ENCODE measurements at regions not wholly inside any gene's neighbourhood (a gene's known extent, or its start where the extent isn't known, plus 50 kb on each side); places are given as distances from the start of the nearest gene placed in this dataset.
"Not testable (repeated sequence)": the region's sequence is repeated elsewhere in the genome, so short reads cannot be mapped to it uniquely, and the experiment has no call there.

DNA sequence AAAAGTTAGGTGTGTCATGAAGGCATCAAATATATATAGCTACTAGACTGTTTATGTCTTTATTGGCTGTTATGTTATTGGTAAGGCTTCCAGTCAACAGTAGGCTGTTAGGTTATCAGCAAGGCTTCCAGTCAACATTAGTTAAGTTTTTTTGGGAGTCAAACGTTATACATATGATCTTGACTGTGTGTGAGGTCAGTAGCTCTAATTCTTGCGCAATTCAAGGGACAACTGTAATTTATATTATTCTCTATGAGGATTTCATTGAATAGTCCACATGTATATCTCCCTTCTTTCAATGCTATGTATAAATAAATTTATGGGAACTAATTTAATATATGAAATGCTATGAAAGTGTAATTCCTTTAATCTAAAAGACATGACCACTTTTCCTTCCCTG lies 757.5 kb upstream of the TMEFF2 start:
- Histone ChIP-seq H3K9me3 (replicated peaks) (no peaks in the 10 kb centered on the region), H3K36me3 (no peaks in the 10 kb centered on the region), H3K27ac (no peak overlapping the region), H3K27me3 (replicated peaks) (no peaks in the 10 kb centered on the region), H3K4me1 (replicated peaks) (no peaks in the 10 kb centered on the region), H3K4me3 (no peak overlapping the region)
- DNase-seq (ENCODE audit: low read depth in 1 of 2, low spot score in 2 of 2), result no peak

DNA sequence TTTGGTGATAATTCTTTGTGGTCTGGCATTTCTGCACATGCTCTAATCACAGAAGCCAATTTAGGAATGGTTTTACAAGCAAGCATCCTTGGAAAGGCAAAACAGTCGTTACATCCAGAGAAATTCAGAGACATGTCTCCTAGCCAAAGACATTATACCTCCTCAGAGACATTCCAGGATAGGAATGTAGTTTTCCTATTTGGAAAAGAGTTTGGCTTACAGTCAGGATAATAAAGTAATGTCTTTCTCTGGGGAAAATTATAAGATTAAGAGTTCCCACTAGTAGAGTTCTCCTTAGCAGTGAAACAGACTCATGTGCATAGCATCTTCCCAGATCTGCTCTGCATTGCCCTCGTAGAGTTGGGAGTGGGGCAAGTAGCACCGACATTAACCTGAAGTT lies 753.6 kb upstream of the TMEFF2 start:
- no peaks in the 10 kb centered on the region for H3K27me3 ChIP-seq (replicated peaks)
- no peak overlapping the region for H3K4me3 ChIP-seq
- no peaks in the 10 kb centered on the region for H3K4me1 ChIP-seq (replicated peaks)
- no peaks in the 10 kb centered on the region for H3K9me3 ChIP-seq (replicated peaks)
- no peak for DNase-seq (ENCODE audit: low read depth in 1 of 2, low spot score in 2 of 2)
- no peaks in the 10 kb centered on the region for H3K36me3 ChIP-seq
- H3K27ac ChIP-seq, result no peak overlapping the region

DNA sequence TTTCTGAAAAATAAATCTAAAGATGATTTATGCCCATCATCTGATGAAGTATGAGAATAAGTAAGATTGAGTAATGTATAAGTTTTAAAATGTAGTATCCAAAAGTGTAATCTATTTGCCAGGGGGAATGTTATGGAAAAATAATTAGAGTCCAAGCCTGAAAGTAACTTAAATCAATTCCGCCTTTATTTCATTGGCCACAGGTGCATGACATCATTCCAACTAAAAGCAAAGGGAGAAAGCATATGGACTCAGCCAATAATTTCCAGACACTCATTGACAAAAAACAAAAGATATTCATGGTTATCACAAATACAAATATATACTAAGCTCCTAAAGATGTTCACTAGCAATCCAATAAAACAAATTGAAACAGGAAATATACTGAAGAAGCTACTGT lies 752.6 kb upstream of the TMEFF2 start:
- Histone ChIP-seq H3K27me3 (replicated peaks) (no peaks in the 10 kb centered on the region), H3K9me3 (replicated peaks) (no peaks in the 10 kb centered on the region), H3K4me3 (no peak overlapping the region), H3K4me1 (replicated peaks) (no peaks in the 10 kb centered on the region), H3K27ac (no peak overlapping the region), H3K36me3 (no peaks in the 10 kb centered on the region)
- DNase-seq (ENCODE audit: low read depth in 1 of 2, low spot score in 2 of 2), result no peak

DNA sequence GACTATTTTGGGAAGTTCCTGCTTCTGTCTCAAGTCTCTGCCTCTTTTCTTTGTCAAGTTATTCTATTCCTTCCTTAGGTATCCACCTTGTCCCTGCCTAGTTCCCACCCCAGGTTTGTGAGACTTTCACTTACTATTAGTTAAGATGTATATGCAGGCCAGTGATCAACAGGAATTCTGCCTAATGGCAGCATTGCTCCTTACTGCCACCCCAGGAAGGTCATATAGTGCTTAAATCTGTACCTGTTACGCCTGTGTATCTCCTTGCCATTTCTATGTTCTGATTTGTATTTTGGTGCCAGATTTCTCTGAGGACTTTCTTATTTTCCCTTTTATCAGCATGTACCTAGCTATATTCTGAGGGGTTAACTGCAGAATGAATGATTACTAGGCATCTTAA lies 746.0 kb upstream of the TMEFF2 start:
- no peak overlapping the region for H3K27ac ChIP-seq
- H3K27me3 ChIP-seq (replicated peaks), result no peaks in the 10 kb centered on the region
- no peak overlapping the region for H3K4me3 ChIP-seq
- H3K4me1 ChIP-seq (replicated peaks), result no peaks in the 10 kb centered on the region
- no peak for DNase-seq (ENCODE audit: low read depth in 1 of 2, low spot score in 2 of 2)
- no peaks in the 10 kb centered on the region for H3K36me3 ChIP-seq
- H3K9me3 ChIP-seq (replicated peaks), result no peaks in the 10 kb centered on the region; the same call in 1 of the 2 replicates

DNA sequence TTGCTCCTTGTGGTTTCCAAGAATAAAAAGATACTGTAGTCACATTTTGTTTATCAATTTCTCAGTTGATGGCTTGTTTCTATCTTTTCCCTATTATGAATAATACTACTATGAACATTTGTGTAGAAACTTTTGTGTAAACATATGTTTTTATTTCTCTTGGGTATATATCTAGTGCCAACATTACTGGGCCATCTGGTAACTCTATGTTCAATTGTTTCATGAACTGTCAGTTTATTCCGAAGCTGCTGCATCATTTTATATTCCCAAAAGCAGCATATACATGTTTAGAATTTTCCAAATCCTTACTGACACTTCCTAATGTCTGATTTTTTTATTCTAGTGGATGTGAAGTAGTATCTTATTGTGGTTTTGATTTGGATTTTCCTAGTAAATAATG lies 737.6 kb upstream of the TMEFF2 start:
- Histone ChIP-seq H3K4me1 (replicated peaks) (no peaks in the 10 kb centered on the region), H3K9me3 (replicated peaks) (no peaks in the 10 kb centered on the region; the same call in 1 of the 2 replicates), H3K27me3 (replicated peaks) (no peaks in the 10 kb centered on the region), H3K4me3 (no peak overlapping the region), H3K36me3 (no peaks in the 10 kb centered on the region), H3K27ac (no peak overlapping the region)
- no peak for DNase-seq (ENCODE audit: low read depth in 1 of 2, low spot score in 2 of 2)

DNA sequence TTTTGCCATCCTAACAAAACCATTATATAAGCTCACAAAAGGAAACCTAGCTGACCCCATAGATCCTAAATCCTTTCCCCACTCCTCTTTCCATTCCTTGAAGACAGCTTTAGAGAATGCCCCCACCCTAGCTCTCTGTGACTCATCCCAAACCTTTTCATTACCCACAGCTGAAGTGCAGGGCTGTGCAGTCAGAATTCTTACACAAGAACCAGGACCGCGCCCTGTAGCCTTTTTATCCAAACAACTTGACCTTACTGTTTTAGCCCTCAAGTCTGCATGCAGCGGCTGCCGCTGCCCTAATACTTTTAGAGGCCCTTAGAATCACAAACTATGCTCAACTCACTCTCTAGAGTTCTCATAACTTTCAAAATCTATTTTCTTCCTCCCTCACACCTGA lies 726.9 kb upstream of the TMEFF2 start:
- not testable (repeated sequence) for H3K27ac ChIP-seq; H3K27me3 ChIP-seq (replicated peaks); H3K4me1 ChIP-seq (replicated peaks); H3K36me3 ChIP-seq; DNase-seq (ENCODE audit: low read depth in 1 of 2, low spot score in 2 of 2); H3K4me3 ChIP-seq; H3K9me3 ChIP-seq (replicated peaks)

DNA sequence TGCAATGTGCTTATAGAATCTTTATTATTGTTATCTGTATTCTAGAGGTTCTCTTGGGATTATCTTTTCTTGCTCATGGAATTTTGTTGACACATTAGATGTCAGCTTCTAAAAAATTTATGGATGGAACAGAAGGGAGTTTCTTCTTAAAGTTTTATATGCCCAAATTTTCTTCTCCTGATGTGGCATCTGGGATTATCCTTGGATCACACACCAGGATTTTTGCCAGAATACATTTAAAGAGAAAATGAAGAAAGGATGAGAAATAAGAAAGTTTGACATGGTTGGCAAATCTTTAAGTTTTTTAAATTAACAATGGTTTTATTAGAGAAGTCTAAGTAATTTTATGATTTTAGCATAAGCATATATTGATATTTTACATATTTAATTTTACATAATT lies 706.7 kb upstream of the TMEFF2 start:
- DNase-seq (ENCODE audit: low read depth in 1 of 2, low spot score in 2 of 2), result no peak
- H3K27me3 ChIP-seq (replicated peaks), result no peaks in the 10 kb centered on the region
- no peaks in the 10 kb centered on the region for H3K4me1 ChIP-seq (replicated peaks)
- H3K27ac ChIP-seq, result no peak overlapping the region
- no peaks in the 10 kb centered on the region for H3K36me3 ChIP-seq
- no peaks in the 10 kb centered on the region for H3K9me3 ChIP-seq (replicated peaks)
- H3K4me3 ChIP-seq, result no peak overlapping the region

DNA sequence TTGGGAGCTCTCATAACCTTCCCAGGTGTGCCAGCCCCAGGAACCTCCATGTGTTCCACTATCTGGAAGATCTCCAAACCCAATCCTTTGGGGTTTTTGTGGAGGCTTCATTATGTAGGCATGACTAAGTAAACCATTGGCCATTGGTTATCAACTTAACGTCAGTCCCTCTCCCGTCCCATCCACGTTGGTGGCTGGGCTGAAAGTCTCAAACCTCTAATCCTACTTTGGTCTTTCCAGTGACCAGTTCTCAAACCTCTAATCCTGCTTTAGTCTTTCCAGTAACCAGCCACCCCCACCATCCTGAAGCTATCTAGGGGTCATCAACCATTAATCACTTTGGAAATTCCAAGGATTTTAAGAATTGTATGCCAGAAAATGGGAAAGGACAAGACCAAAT lies 704.7 kb upstream of the TMEFF2 start:
- H3K4me3 ChIP-seq, result no peak overlapping the region
- H3K4me1 ChIP-seq (replicated peaks), result no peaks in the 10 kb centered on the region
- no peaks in the 10 kb centered on the region for H3K36me3 ChIP-seq
- H3K27ac ChIP-seq, result no peak overlapping the region
- no peak for DNase-seq (ENCODE audit: low read depth in 1 of 2, low spot score in 2 of 2)
- no peaks in the 10 kb centered on the region for H3K27me3 ChIP-seq (replicated peaks)
- no peaks in the 10 kb centered on the region for H3K9me3 ChIP-seq (replicated peaks)

DNA sequence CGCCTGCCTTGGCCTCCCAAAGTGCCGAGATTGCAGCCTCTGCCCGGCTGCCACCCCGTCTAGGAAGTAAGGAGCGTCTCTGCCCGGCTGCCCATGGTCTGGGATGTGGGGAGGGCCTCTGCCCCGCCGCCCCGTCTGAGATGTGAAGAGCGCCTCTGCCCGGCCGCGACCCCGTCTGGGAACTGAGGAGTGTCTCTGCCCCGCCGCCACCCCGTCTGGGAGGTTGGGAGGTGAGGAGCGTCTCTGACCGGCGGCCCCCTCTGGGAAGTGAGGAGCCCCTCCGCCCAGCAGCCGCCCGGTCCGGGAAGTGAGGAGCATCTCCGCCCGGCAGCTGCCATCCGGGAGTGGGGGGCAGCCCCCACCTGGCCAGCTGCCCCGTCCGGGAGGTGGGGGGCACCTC lies 699.2 kb upstream of the TMEFF2 start:
- H3K27me3 ChIP-seq (replicated peaks); DNase-seq (ENCODE audit: low read depth in 1 of 2, low spot score in 2 of 2); H3K4me3 ChIP-seq; H3K4me1 ChIP-seq (replicated peaks); H3K36me3 ChIP-seq; H3K9me3 ChIP-seq (replicated peaks); H3K27ac ChIP-seq: not testable (repeated sequence)

DNA sequence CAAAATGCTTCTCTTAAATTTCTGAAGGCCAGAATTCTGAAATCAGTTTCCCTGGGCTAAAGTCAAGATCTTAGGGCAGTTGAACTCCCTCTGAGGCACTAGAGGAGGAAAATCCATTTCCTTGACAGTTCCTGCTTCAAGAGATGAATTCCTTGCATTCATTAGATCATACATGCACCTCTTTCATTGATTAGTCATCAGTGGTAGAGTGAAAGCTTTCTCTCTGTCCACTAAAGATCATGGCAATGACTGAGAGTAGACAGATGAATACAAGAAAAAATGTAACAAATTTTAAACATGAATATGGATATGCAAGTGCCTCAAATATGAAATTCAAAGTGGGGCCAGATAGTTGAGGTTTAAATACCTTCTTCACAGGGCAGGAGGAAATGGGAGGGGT lies 693.4 kb upstream of the TMEFF2 start:
- no peak for DNase-seq (ENCODE audit: low read depth in 1 of 2, low spot score in 2 of 2)
- Histone ChIP-seq H3K27me3 (replicated peaks) (no peaks in the 10 kb centered on the region), H3K4me3 (no peak overlapping the region), H3K9me3 (replicated peaks) (no peaks in the 10 kb centered on the region), H3K27ac (no peak overlapping the region), H3K36me3 (no peaks in the 10 kb centered on the region), H3K4me1 (replicated peaks) (no peaks in the 10 kb centered on the region)

DNA sequence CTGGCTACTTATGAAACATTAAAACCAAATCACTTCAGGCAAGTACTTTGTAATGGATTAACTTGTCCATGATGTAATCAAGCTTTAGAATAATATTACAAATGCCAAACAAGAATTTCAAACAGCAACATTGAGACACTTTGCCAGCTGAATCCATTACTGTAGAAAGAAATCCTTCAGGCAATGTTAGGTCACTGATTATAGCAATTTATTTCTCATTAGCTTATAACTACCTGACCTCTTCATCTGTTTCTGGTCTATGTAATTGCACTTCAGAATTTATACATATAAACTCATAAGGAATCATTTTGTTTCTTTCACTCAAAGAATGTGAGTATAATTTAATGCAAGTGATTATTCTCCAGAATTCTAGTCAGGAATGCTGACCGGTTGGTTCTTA lies 692.6 kb upstream of the TMEFF2 start:
- H3K4me3 ChIP-seq, result no peak overlapping the region
- H3K4me1 ChIP-seq (replicated peaks), result no peaks in the 10 kb centered on the region
- no peaks in the 10 kb centered on the region for H3K27me3 ChIP-seq (replicated peaks)
- no peaks in the 10 kb centered on the region for H3K9me3 ChIP-seq (replicated peaks)
- no peak for DNase-seq (ENCODE audit: low read depth in 1 of 2, low spot score in 2 of 2)
- H3K27ac ChIP-seq, result no peak overlapping the region
- no peaks in the 10 kb centered on the region for H3K36me3 ChIP-seq

DNA sequence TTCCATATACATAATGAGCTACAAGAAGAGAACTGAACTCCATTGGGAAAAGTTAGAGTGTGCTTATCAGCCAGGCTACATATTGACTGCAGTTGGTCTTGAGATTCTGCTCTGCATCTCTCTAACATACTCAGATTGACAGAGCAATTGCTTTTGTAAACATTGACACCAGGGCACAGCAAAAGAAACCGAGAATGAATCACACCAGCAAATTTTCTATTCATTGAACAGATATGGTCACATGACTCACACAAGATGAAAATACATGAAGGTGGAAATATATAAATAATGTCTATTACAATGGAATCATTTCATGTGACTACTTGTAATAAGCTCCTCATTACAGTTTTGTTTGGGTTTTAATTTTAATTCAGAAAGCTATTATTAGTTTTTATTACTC lies 691.9 kb upstream of the TMEFF2 start:
- Histone ChIP-seq H3K4me3 (no peak overlapping the region), H3K36me3 (no peaks in the 10 kb centered on the region), H3K9me3 (replicated peaks) (no peaks in the 10 kb centered on the region), H3K4me1 (replicated peaks) (no peaks in the 10 kb centered on the region), H3K27ac (no peak overlapping the region), H3K27me3 (replicated peaks) (no peaks in the 10 kb centered on the region)
- no peak for DNase-seq (ENCODE audit: low read depth in 1 of 2, low spot score in 2 of 2)

DNA sequence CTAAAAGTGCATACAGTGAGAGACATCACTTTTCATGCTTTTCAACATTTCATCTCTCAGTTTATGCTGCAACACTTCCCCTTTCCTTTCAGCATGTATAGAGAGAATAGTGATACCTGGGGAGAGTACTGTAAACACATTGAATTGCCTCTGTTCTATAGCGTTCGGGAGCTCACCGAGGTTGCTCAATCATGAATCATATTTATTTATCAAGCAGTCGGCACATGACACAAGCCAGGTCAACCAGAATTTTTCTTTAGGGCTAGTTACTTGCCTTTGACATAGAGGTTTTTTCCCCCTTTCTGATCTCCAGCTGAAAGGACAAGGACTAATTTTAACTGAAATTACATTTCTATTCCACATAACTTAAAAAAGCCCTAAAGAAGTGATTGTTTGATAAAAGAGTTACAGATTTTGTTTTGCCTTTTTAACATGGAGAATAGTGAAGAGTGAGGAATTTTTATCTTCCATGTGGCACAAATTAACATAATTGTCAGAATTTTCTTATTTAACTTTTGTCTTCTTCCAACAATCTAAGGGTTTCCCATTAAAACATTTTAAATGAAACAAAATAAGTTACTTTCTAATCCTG lies 690.9 kb upstream of the TMEFF2 start:
- Histone ChIP-seq H3K36me3 (no peaks in the 10 kb centered on the region), H3K4me3 (no peak overlapping the region), H3K27ac (no peak overlapping the region), H3K27me3 (replicated peaks) (no peaks in the 10 kb centered on the region), H3K4me1 (replicated peaks) (no peaks in the 10 kb centered on the region), H3K9me3 (replicated peaks) (no peaks in the 10 kb centered on the region)
- no peak for DNase-seq (ENCODE audit: low read depth in 1 of 2, low spot score in 2 of 2)

DNA sequence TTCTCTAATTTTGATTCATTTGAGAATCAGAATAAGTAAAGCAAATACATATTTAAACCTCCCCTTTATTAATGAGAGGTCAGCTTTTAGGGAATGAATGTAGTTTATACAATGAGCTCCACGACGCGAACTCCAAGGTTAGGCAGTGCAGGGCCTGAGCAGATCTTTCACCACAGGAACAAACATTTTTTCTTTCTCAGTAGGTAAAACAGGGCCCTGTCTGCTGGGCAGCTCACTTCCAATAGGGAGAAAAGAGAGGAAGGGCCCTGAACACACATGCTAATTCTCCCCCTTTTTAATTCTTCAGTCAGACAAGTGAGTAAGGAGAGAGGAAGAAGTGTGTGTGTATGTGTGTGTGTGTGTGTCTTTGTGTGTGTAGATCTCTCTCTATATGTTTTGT lies 682.4 kb upstream of the TMEFF2 start:
- no peaks in the 10 kb centered on the region for H3K9me3 ChIP-seq (replicated peaks)
- no peaks in the 10 kb centered on the region for H3K27me3 ChIP-seq (replicated peaks)
- no peak overlapping the region for H3K4me3 ChIP-seq
- H3K4me1 ChIP-seq (replicated peaks), result no peaks in the 10 kb centered on the region
- H3K36me3 ChIP-seq, result no peaks in the 10 kb centered on the region
- H3K27ac ChIP-seq, result no peak overlapping the region
- no peak for DNase-seq (ENCODE audit: low read depth in 1 of 2, low spot score in 2 of 2)

DNA sequence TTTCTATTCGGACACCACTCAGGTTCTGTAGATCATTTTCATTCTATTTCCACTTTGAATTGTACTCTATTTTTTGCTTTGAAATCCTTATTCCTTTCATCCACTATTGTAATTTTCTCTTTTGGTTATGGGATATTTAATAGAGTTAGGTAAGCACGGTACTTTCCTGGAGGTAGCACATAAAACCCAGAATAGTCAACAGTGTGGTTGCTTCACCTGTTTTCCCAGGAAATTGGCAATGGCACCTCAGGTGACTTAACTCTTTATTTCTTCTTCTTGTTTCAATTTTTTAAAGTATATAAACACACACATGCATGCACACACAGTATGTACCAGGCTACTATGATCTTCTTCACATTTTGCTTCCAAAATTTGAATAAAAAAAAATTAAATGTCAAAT lies 682.0 kb upstream of the TMEFF2 start:
- Histone ChIP-seq H3K4me3 (no peak overlapping the region), H3K27ac (no peak overlapping the region), H3K27me3 (replicated peaks) (no peaks in the 10 kb centered on the region), H3K9me3 (replicated peaks) (no peaks in the 10 kb centered on the region), H3K4me1 (replicated peaks) (no peaks in the 10 kb centered on the region), H3K36me3 (no peaks in the 10 kb centered on the region)
- no peak for DNase-seq (ENCODE audit: low read depth in 1 of 2, low spot score in 2 of 2)

All from SJSA1 (cell line).